COR-L47 (cell line): ENCODE measurements at regions not wholly inside any gene's neighbourhood (a gene's known extent, or its start where the extent isn't known, plus 50 kb on each side); places are given as distances from the start of the nearest gene placed in this dataset.
A peak's percentile ranks its signal among the peaks of the same experiment; 100 is the strongest.
"Not testable (repeated sequence)": the region's sequence is repeated elsewhere in the genome, so short reads cannot be mapped to it uniquely, and the experiment has no call there.

ENCODE experiments used
- DNase-seq: peaks from one replicate; lab custom pipeline; 2025; lab: John Stamatoyannopoulos, UW

DNA sequence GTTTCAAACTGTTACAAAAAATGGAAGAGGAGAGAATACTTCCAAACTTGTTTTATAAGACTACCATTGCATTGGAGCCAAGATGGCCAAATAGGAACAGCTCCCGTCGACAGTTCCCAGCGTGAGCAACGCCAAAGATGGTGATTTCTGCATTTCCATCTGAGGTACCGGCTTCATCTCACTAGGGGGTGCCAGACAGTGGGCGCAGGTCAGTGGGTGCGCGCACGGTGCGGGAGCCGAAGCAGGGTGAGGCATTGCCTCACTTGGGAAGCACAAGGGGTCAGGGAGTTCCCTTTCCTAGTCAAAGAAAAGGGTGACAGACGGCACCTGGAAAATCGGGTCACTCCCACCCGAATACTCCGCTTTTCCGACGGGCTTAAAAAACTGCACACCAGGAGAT, 149.7 kb upstream of the POF1B start:
- DNase-seq, result not testable (repeated sequence)

GRCh38 chrX:85517994-85518718, 138.7 kb upstream of the POF1B start:
- no peak for DNase-seq

- DNase-seq, result no peak
Measured at GRCh38 chrX:85516131-85516530, 136.7 kb upstream of the POF1B start.

DNA sequence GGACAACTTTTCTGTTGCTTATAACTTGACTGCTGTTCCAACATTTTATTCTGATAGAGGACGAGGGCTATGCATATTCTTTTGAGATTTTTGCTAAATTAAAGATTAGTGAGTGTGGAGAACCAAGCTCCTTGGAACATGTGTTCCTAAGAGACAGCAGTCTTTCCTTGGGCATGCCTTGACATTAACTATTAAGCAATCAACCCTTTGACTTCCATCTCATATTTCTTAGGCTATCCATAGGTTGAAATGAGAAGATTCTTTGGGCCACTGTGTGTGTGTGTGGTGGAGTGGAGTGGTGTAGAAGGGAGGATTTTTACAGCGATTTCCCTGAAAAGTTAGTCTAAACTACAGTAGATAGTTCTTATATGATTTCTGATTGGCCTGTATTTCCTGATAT, 127.4 kb upstream of the POF1B start:
- DNase-seq, result no peak

- DNase-seq, result no peak
Measured at GRCh38 chrX:85505801-85506200, 126.3 kb upstream of the POF1B start.

GRCh38 chrX:85504381-85504780, 124.9 kb upstream of the POF1B start:
- DNase-seq, result no peak

DNA sequence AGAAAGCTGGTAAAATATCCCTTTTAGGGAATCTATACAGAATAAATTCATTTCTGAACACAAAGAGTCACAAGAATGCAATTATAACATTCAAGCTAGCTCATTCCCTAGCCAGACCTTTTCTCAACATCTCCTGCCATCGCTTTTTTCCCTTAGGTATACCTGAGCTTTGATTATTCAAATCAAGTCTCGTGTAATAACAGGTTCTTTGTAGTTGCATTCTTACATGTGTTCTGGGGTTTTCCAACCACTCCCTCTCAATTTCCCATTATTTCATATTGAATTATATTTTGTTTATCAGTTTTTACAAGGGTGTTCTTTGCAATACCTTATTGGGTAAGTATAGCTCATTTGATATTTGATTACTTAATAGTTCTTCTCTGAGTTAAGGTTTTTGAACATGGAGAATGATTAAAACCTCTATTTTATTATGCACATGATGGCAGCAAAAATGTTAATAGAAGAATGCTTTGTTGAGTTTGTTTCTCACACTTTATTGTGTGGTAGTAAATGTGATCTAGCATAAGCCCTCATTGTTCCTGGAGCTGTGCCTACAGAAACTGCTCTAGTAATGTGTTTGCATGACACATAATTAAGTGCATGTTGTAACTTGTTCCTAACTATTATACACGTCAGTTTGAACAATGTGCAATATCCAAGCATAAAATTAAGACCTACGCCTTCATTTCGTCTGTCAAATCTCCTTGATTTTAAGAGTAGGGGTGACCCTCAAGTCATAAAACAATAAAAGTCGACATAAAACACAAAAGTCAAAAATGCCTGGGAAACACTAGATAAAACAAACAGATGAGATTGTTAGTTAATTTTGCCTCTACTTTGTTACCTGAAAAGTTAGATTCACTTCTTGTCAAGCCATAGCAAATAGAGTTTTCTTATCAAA, 124.0 kb upstream of the POF1B start:
- DNase-seq, result peak; percentile 54

DNA sequence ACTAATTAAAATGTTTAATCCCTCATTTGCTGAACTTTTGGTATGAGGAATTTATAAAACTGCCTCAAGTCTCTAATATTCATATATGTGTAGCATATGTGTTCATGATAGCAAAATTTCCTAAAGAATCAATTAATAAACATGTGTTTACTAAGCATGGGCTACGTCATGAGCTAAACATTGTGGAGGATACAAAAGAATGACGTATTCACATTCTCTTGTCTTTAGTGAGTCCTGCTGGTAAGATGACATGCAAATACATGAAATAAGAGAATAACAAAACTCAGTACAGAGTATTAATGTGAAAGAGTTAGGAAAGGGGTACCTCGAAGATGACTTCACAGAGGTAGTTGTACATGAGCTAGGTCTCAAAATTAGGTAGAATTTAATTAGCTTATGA, 121.9 kb upstream of the POF1B start:
- DNase-seq, result no peak

GRCh38 chrX:85499400-85499799, 119.9 kb upstream of the POF1B start:
- no peak for DNase-seq

DNA sequence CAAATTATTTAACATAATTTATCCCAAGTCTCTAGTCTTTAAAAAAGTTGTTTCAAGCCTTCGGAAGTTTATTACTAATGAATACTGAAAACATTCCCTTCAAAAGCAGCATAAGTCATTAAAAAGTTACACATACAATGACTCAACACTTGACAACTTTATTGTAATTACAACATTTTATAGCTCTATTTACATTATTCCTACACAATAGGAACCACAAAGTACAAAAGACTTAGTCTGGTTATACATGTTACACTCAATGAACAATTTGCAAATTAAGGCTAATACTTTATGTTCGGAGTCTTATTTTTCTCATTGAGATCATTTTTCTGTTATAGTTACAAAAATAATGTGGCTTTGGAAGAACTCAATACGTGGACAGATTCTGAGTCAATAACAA, 114.4 kb upstream of the POF1B start:
- no peak for DNase-seq

DNA sequence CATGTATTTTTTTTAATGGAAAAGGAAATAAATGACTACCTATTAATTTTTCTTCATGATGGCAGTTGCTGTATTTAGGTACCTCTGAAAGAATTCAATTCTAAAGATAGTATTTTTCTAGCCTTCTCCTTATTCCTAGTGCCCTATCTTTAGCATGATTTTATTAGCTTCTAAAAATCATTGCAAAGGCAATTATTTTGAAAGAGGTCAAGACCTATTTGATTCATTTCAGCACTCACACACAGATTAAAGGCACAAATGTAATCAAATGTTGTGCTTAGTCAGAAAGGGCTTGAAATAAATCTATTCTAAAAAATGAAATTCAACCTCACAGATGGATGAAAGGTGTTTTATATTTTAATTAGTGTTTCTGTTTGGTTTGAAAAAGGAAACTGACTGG, 74.8 kb upstream of the POF1B start:
- no peak for DNase-seq

GRCh38 chrX:85444613-85445012, 65.1 kb upstream of the POF1B start:
- no peak for DNase-seq
